ENCODE measurements at regions not wholly inside any gene's neighbourhood (a gene's known extent, or its start where the extent isn't known, plus 50 kb on each side); places are given as distances from the start of the nearest gene placed in this dataset.

DNA sequence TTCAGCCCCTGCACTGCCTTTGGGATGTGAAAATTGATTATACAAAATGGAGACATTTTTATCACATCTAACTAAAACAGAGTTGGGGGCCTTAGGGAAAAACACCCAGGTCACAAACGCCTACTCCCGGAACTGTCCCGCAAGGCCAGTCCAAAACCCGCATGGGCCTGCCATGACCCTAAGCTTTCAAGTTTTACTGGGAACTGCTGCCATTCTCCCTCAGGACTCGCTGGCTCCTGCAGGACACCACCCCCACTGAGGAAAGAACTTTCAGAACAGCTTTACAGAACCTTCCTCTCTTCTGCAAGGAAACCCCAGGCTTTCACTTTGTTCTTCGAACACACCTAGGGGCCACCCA, 320.4 kb upstream of the HS6ST1 start:
- TF ChIP-seq, protein P1, sequence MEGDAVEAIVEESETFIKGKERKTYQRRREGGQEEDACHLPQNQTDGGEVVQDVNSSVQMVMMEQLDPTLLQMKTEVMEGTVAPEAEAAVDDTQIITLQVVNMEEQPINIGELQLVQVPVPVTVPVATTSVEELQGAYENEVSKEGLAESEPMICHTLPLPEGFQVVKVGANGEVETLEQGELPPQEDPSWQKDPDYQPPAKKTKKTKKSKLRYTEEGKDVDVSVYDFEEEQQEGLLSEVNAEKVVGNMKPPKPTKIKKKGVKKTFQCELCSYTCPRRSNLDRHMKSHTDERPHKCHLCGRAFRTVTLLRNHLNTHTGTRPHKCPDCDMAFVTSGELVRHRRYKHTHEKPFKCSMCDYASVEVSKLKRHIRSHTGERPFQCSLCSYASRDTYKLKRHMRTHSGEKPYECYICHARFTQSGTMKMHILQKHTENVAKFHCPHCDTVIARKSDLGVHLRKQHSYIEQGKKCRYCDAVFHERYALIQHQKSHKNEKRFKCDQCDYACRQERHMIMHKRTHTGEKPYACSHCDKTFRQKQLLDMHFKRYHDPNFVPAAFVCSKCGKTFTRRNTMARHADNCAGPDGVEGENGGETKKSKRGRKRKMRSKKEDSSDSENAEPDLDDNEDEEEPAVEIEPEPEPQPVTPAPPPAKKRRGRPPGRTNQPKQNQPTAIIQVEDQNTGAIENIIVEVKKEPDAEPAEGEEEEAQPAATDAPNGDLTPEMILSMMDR (IDR thresholded peaks at IDR 0.05; ENCODE audit: insufficient read depth, low read length, poor library complexity, severe bottlenecking), result no peak
- TF ChIP-seq EZH2phosphoT487 (conservative IDR thresholded peaks at IDR 0.05; ENCODE audit: low read length), result no peak
